Psoas muscle (tissue), 7 donors: ENCODE measurements at regions not wholly inside any gene's neighbourhood (a gene's known extent, or its start where the extent isn't known, plus 50 kb on each side); places are given as distances from the start of the nearest gene placed in this dataset.

Experiments
- ATAC-seq, 4 donors: fragments of 200-7000 bp; cut with Tn5 transposase; one replicate each; pipeline ENCODE4 v1.9.1; 2020; ENCODE audit warnings: moderate library complexity in 3 of 4, mild to moderate bottlenecking in 2 of 4
- DNase-seq, 2 donors: peaks; one replicate each; pipeline ENCODE4 v3.0.0-alpha.2; 2020
- H3K27ac ChIP-seq: fragments of 200-600 bp; one replicate; pipeline ENCODE4 v1.8.0; 2022
- H3K27me3 ChIP-seq, 3 donors: fragments of 200-600 bp in 1 of 3; one replicate each; pipeline versions ENCODE4 v1.6.1 to v1.8.0; 2013 to 2022; ENCODE audit warnings: low read length in 2 of 3, mild to moderate bottlenecking in 2 of 3, moderate library complexity in 1 of 3; ENCODE audit not compliant: insufficient read depth in 3 of 3
- H3K36me3 ChIP-seq, 2 donors: fragments of 200-600 bp in 1 of 2; one replicate each; pipeline versions ENCODE4 v1.6.1 to v1.8.0; 2013 to 2022; ENCODE audit warnings: low read depth in 1 of 2, mild to moderate bottlenecking in 1 of 2, moderate library complexity in 1 of 2; ENCODE audit not compliant: insufficient read depth in 1 of 2
- H3K4me1 ChIP-seq: fragments of 200-600 bp; one replicate; pipeline ENCODE4 v1.8.0; 2022
- H3K4me3 ChIP-seq: fragments of 200-600 bp; one replicate; pipeline ENCODE4 v1.8.0; 2022; ENCODE audit warnings: mild to moderate bottlenecking
- H3K9me3 ChIP-seq: fragments of 200-600 bp; one replicate; pipeline ENCODE4 v1.8.0; 2022
- CTCF ChIP-seq: fragments of 200-600 bp; IDR thresholded peaks from one replicate; pipeline ENCODE4 v1.8.0; 2022; ENCODE audit warnings: antibody characterized with exemption
- WGBS, 3 donors: extraction: QIAGEN DNeasy Blood & Tissue Kit; methylation state at CpG; one replicate each; pipeline versions ENCODE4 v1.1.6 to v1.1.7; 2013; 5-methylcytosine and 5-hydroxymethylcytosine counted together
- intact Hi-C, 2 donors: fragments of 100-400 bp; cut with DNase I; formaldehyde crosslinking; loops; one replicate each; pipeline versions ENCODE4 v1.11.0 to v1.14.2; 2022
- donor health status: healthy with polysubstance abuse.
- donor health status: DM: no; HTN: no; CAD: no; lungs with moderate emphysema.
- donor health status: Bipolar disorder and iron deficiency.
- donor health status: healthy.
- donor health status: DM: yes; HTN: yes; CAD: no.
- donor health status: DM: no; HTN: no; CAD: no.
- donor health status: DM: yes; HTN: yes; CAD: no.

GRCh38 chr10:8990280-8990987 lies 935.9 kb downstream of the GATA3 start:
- ATAC-seq, result no peak
- H3K27me3 ChIP-seq, result no peaks in the 10 kb centered on the region

GRCh38 chr10:8992009-8992408 lies 937.5 kb downstream of the GATA3 start:
- DNase-seq, result no peak
- no peaks in the 10 kb centered on the region for H3K27me3 ChIP-seq
- H3K4me1 ChIP-seq, result no peaks in the 10 kb centered on the region
- no peak for ATAC-seq
- no peak overlapping the region for H3K27ac ChIP-seq
- WGBS, 3 donors, result 80 to 88% (median 81%) methylated on average over 1 of the region's 1 CpG
- H3K4me3 ChIP-seq, result no peak overlapping the region
- TF ChIP-seq CTCF, result no peak
- no peaks in the 10 kb centered on the region for H3K9me3 ChIP-seq
- intact Hi-C loops, result no loop called here
- no peaks in the 10 kb centered on the region for H3K36me3 ChIP-seq

More at GRCh38 chr10:8990280-8990987, 935.9 kb downstream of the GATA3 start:
- Histone ChIP-seq H3K36me3 (no peaks in the 10 kb centered on the region), H3K4me3 (no peak overlapping the region), H3K9me3 (no peaks in the 10 kb centered on the region), H3K27ac (no peak overlapping the region), H3K4me1 (no peaks in the 10 kb centered on the region)
- DNase-seq, result no peak
- intact Hi-C loops, result no loop called here
- no peak for TF ChIP-seq CTCF
- 61 to 67% (median 62%) methylated on average over 3 of the region's 3 CpGs for WGBS, 3 donors

GRCh38 chr10:8993864-8994263 lies 939.4 kb downstream of the GATA3 start:
- Histone ChIP-seq H3K9me3 (no peaks in the 10 kb centered on the region), H3K4me1 (no peaks in the 10 kb centered on the region), H3K27ac (no peak overlapping the region), H3K36me3 (no peaks in the 10 kb centered on the region), H3K4me3 (no peak overlapping the region), H3K27me3 (no peaks in the 10 kb centered on the region)
- DNase-seq (no peak), ATAC-seq (no peak)
- 37 to 39% (median 38%) methylated on average over 8 of the region's 8 CpGs for WGBS, 3 donors
- intact Hi-C loops, result no loop called here
- TF ChIP-seq CTCF, result no peak

GRCh38 chr10:8998751-8999150 lies 944.3 kb downstream of the GATA3 start:
- DNase-seq, result no peak
- H3K27ac ChIP-seq, result no peak overlapping the region

More at GRCh38 chr10:8998751-8999150, 944.3 kb downstream of the GATA3 start:
- no peak overlapping the region for H3K4me3 ChIP-seq
- H3K4me1 ChIP-seq, result no peaks in the 10 kb centered on the region
- no peaks in the 10 kb centered on the region for H3K9me3 ChIP-seq
- H3K27me3 ChIP-seq, result no peaks in the 10 kb centered on the region
- ATAC-seq, result no peak
- TF ChIP-seq CTCF, result no peak
- H3K36me3 ChIP-seq, result no peaks in the 10 kb centered on the region
- intact Hi-C loops, result no loop called here
